Nephron progenitor cell (in vitro differentiated cells): ENCODE measurements at regions not wholly inside any gene's neighbourhood (a gene's known extent, or its start where the extent isn't known, plus 50 kb on each side); places are given as distances from the start of the nearest gene placed in this dataset.

Source experiments
- DNase-seq: peaks from one replicate; pipeline ENCODE4 v3.0.0; 2021
- H3K27ac Mint-ChIP-seq: 2 replicates; pipeline ENCODE4 v1.8.0; 2021; ENCODE audit warnings: mild to moderate bottlenecking, moderate library complexity, mixed read lengths
- H3K27me3 Mint-ChIP-seq: 2 replicates; pipeline ENCODE4 v1.8.0; 2021; ENCODE audit warnings: mild to moderate bottlenecking, low read depth, mixed read lengths; ENCODE audit not compliant: poor library complexity
- H3K36me3 Mint-ChIP-seq: 2 replicates; pipeline ENCODE4 v1.8.0; 2021; ENCODE audit warnings: low read depth, mixed read lengths
- H3K4me1 Mint-ChIP-seq: 2 replicates; pipeline ENCODE4 v1.8.0; 2021; ENCODE audit warnings: mixed read lengths
- H3K4me3 Mint-ChIP-seq: 2 replicates; pipeline ENCODE4 v1.8.0; 2021; ENCODE audit warnings: mild to moderate bottlenecking, moderate library complexity, mixed read lengths
- H3K9me3 Mint-ChIP-seq: 2 replicates; pipeline ENCODE4 v1.8.0; 2021; ENCODE audit warnings: mild to moderate bottlenecking, moderate library complexity, mixed read lengths
- TF ChIP-seq, protein P1 (sequence below): fragments of 200-600 bp; sonication (generic); IDR thresholded peaks from 2 replicates; pipeline ENCODE4 v1.5.0; 2021; ENCODE audit warnings: antibody characterized with exemption

DNA sequence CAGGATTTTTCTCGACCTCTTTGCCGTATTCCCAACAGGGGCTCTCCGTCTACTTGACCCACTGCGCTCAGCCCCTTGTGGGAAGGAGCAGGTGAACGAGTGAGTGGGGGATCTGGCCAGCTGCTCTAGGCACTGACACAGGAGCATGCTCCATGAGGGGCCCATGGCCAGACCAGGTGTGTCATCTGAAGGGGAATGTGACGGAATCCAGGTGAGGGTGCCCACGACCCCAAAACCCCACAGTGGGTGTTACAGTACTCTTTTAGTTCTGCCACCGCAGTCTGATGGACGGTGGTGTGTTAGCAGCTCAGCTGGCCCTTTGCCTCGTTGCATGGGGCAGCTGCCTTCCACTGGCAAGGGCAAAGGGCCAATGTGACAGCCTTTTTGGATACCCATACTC is 601.4 kb upstream of the NCAM2 start:
- no peaks in the 10 kb centered on the region for H3K9me3 Mint-ChIP-seq
- no peaks in the 10 kb centered on the region for H3K4me1 Mint-ChIP-seq
- no peaks in the 10 kb centered on the region for H3K36me3 Mint-ChIP-seq
- TF ChIP-seq, protein P1, sequence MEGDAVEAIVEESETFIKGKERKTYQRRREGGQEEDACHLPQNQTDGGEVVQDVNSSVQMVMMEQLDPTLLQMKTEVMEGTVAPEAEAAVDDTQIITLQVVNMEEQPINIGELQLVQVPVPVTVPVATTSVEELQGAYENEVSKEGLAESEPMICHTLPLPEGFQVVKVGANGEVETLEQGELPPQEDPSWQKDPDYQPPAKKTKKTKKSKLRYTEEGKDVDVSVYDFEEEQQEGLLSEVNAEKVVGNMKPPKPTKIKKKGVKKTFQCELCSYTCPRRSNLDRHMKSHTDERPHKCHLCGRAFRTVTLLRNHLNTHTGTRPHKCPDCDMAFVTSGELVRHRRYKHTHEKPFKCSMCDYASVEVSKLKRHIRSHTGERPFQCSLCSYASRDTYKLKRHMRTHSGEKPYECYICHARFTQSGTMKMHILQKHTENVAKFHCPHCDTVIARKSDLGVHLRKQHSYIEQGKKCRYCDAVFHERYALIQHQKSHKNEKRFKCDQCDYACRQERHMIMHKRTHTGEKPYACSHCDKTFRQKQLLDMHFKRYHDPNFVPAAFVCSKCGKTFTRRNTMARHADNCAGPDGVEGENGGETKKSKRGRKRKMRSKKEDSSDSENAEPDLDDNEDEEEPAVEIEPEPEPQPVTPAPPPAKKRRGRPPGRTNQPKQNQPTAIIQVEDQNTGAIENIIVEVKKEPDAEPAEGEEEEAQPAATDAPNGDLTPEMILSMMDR = no peak
- no peak for DNase-seq
- H3K4me3 Mint-ChIP-seq = no peak overlapping the region
- H3K27me3 Mint-ChIP-seq = no peaks in the 10 kb centered on the region
- no peak overlapping the region for H3K27ac Mint-ChIP-seq

DNA sequence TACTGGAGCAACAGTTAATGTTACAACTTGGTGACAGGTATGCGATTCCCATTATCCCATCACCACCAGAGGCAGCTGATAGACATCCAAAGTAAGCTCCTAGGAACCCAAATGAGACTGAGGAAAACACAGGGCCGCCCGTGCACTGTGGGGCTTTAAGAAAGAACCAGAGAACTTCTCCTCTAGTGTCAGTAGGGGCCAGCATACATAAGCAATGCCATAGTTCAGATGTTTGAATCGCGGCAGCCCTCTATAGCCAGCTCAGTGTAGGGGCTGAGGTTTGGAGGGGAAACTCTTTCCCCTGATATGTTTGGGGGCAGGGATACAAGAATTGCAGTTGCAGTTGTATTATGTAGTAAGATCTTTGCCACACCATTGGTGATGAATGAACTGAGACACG is 593.3 kb upstream of the NCAM2 start:
- TF ChIP-seq, protein P1 = no peak
- Mint-ChIP-seq H3K9me3 (no peaks in the 10 kb centered on the region), H3K27me3 (no peaks in the 10 kb centered on the region), H3K4me3 (no peak overlapping the region), H3K4me1 (no peaks in the 10 kb centered on the region), H3K36me3 (no peaks in the 10 kb centered on the region), H3K27ac (no peak overlapping the region)
- no peak for DNase-seq

DNA sequence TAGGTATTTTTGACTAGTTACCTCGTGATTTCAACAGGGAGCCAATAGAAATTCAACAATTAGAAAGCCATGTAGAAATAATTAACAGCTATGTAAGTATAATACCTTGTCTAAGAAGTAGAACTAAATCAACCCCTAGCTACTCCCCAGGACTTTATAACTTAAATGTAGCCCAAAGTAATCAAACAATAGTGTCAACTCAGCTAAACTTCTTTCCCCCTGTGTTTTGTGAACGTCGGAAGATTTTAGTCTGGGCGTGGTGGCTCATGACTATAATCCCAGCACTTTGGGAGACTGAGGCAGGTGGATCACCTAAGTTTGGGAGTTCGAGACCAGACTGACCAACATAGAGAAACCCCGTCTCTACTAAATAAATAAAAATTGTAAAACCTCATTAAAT is 579.9 kb upstream of the NCAM2 start:
- no peak for DNase-seq
- TF ChIP-seq, protein P1 = no peak

DNA sequence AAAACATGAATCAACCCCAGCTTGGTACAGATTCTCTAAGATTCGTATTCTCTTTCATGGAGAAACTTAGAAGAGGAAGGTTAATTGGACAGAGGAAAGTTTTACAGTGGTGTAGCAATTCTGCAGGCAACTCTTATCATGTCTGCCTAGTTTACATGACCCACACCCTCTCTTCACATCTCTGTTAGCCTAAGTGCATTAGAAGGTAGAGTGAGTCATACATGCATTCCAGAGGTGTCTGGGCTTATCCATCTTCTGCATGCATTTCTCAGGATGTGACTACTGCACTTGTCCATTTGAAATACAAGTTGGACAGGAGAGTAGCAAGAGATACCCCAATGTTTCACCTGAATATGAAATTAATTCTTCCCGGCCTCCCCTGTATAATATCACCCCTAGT is 578.4 kb upstream of the NCAM2 start:
- H3K36me3 Mint-ChIP-seq = no peaks in the 10 kb centered on the region
- H3K4me1 Mint-ChIP-seq = no peaks in the 10 kb centered on the region
- no peak for DNase-seq
- TF ChIP-seq, protein P1 = no peak
- peaks cover 2% of the 10 kb centered on the region for H3K27me3 Mint-ChIP-seq
- no peak overlapping the region for H3K4me3 Mint-ChIP-seq
- no peaks in the 10 kb centered on the region for H3K9me3 Mint-ChIP-seq
- no peak overlapping the region for H3K27ac Mint-ChIP-seq

More for the DNA sequence above, 579.9 kb upstream of the NCAM2 start:
- H3K4me1 Mint-ChIP-seq = no peaks in the 10 kb centered on the region
- H3K36me3 Mint-ChIP-seq = no peaks in the 10 kb centered on the region
- H3K4me3 Mint-ChIP-seq = no peak overlapping the region
- no peak overlapping the region for H3K27ac Mint-ChIP-seq
- H3K9me3 Mint-ChIP-seq = no peaks in the 10 kb centered on the region
- H3K27me3 Mint-ChIP-seq = peaks cover 3% of the 10 kb centered on the region

DNA sequence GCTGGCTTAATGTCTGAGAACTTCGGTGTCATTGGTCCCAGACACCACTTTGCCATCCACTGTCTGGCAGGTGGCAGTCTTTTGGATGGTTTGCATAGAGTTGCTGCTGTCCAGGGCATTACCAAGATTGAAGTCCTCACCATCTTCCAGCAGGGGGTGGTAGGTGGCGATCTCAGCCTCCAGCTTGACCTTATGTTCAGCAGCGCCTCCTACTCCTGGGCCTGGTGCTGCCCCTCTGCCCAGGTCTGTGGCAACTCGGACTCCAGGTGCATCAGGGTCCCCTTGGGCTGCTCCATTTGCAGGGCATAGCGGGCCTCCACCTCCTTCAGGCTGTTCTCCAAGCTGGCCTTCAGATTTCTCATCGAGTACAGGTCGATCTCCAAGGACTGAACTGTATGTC is 573.3 kb upstream of the NCAM2 start:
- Mint-ChIP-seq H3K27me3 (no peaks in the 10 kb centered on the region), H3K36me3 (no peaks in the 10 kb centered on the region), H3K4me1 (no peaks in the 10 kb centered on the region), H3K9me3 (peaks cover 6% of the 10 kb centered on the region), H3K27ac (no peak overlapping the region), H3K4me3 (no peak overlapping the region)
- DNase-seq = no peak
- TF ChIP-seq, protein P1 = no peak

DNA sequence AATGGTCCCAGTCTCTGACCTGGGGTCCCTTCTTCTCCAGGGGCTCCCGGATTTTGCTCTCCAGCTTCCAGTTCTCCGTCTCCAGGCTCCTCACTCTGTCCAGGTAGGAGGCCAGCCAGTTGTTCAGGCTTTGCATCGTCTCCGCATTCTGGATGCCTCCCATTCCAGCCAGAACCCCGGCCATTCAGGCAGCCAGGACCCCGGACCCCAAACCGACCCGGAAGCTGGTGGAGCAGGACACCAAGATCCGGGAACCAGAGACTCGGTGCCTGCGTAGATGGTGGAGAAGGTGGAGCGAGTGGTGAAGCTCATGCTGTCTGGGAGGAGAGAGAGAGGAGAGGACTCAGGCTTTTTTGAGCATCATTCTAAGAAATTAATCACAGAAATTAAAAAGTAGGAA is 572.4 kb upstream of the NCAM2 start:
- Mint-ChIP-seq H3K4me1 (no peaks in the 10 kb centered on the region), H3K27me3 (no peaks in the 10 kb centered on the region), H3K4me3 (no peak overlapping the region), H3K9me3 (peaks cover 6% of the 10 kb centered on the region), H3K27ac (no peak overlapping the region), H3K36me3 (no peaks in the 10 kb centered on the region)
- TF ChIP-seq, protein P1 = no peak
- no peak for DNase-seq
